Large intestine (tissue), 3 donors: ENCODE measurements at regions not wholly inside any gene's neighbourhood (a gene's known extent, or its start where the extent isn't known, plus 50 kb on each side); places are given as distances from the start of the nearest gene placed in this dataset.
"Not testable (repeated sequence)": the region's sequence is repeated elsewhere in the genome, so short reads cannot be mapped to it uniquely, and the experiment has no call there.

ENCODE experiments used
- DNase-seq, 2 donors: peaks; one replicate each; pipeline versions ENCODE4 v3.0.0 to v3.0.0-alpha.2; 2013
- H3K27ac ChIP-seq: one replicate; pipeline ENCODE4 v1.5.1; 2013; ENCODE audit warnings: low read length
- H3K27me3 ChIP-seq: 2 replicates; pipeline ENCODE4 v1.6.1; 2013; ENCODE audit warnings: low read length; ENCODE audit not compliant: control insufficient read depth, insufficient read depth
- H3K36me3 ChIP-seq: 2 replicates; pipeline ENCODE4 v1.6.1; 2013; ENCODE audit warnings: low read length; ENCODE audit not compliant: control insufficient read depth, insufficient read depth
- H3K4me1 ChIP-seq: one replicate; pipeline ENCODE4 v1.6.1; 2013; ENCODE audit warnings: low read length; ENCODE audit not compliant: control insufficient read depth, insufficient read depth
- H3K4me3 ChIP-seq: one replicate; pipeline ENCODE4 v1.5.1; 2013; ENCODE audit warnings: low read length
- H3K9me3 ChIP-seq: one replicate; pipeline ENCODE4 v1.6.1; 2013; ENCODE audit warnings: mild to moderate bottlenecking, low read depth, low read length, moderate library complexity; ENCODE audit not compliant: control insufficient read depth
- WGBS: methylation state at CpG from one replicate; pipeline ENCODE4 v1.1.5; 2013; ENCODE audit warnings: low lambda C conversion rate; ENCODE audit not compliant: insufficient coverage; 5-methylcytosine and 5-hydroxymethylcytosine counted together

DNA sequence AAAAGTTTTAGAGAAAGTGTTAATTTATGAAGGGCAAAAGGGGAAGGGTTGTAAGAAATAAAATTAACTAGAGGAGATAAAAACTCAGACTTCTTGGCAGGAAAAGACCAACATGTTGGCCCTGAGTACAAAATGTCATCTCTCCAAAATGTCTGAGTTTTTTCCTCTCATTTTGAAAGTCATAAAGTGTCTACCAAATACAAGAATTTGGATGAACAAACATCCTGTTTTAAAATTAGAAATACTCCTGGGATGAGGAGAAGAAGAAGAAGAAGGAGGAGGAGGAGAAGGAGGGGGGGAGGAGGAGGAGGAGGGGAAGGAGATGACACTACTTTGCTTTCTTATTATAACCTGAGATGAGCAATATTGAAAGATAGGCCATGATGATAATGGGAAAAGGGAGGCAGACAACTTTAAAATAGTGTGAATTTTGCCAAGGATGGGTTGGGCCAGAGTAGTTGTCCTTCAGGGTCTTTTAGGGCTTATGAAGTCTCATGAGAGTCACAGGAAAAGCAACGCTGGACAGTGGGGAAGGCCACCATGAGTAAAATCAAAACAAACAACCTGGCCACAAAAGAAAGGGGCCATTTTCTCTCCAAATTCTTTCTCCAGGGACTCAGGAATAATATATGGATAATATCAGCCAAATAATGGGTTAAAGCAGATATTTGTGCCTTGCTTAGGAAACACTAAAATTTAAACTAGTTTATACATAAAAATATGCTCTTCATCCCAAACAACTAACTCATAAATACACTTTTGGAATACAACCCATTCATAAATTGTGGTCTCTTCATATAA, 632.9 kb downstream of the EPHA3 start:
- Histone ChIP-seq H3K4me1 (no peaks in the 10 kb centered on the region), H3K27ac (no peak overlapping the region), H3K27me3 (no peaks in the 10 kb centered on the region), H3K4me3 (no peak overlapping the region), H3K9me3 (peaks cover 4% of the 10 kb centered on the region), H3K36me3 (no peaks in the 10 kb centered on the region)
- no peak for DNase-seq
- WGBS, result no CpG with 5 or more reads among the region's 1 CpG

DNA sequence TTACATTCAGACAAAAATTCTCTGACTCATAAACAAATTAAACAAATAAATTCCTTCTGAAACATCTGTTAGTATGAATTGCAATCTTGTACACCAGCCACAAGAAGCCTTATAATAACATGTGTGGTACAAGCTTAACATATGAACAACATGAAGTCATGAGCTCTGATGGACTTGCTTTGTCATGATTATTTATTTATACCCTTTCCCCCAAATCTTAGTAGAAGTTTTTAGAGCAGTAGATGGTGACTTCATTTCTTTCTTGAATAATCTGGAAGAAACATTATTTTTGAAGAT, 633.4 kb downstream of the EPHA3 start:
- no peaks in the 10 kb centered on the region for H3K36me3 ChIP-seq
- H3K9me3 ChIP-seq, result peaks cover 4% of the 10 kb centered on the region
- no peak for DNase-seq
- no peaks in the 10 kb centered on the region for H3K27me3 ChIP-seq
- no peak overlapping the region for H3K4me3 ChIP-seq
- H3K4me1 ChIP-seq, result no peaks in the 10 kb centered on the region
- H3K27ac ChIP-seq, result no peak overlapping the region

DNA sequence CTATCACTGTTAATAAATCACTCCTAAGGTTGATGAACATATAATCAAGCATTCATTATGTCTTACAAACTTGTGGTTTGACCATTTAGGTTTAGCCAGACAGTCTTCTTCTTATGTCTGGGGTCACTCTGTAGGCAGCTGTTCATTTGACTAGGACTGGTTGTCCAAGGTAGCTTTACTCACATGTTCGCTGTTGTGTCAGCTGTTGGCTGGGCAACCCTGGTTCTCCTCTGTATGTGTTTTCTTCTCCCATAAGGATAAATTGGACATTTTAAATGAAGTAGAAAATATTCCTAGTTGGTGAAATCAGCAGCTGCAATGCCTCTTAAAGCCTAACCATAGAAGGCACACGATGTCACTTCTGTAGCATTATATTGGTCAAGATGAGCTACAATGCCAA, 635.1 kb downstream of the EPHA3 start:
- no peak overlapping the region for H3K4me3 ChIP-seq
- DNase-seq, result no peak
- WGBS, result no CpG with 5 or more reads among the region's 2 CpGs
- peaks cover 4% of the 10 kb centered on the region for H3K9me3 ChIP-seq
- no peaks in the 10 kb centered on the region for H3K27me3 ChIP-seq
- no peaks in the 10 kb centered on the region for H3K36me3 ChIP-seq
- H3K4me1 ChIP-seq, result no peaks in the 10 kb centered on the region
- H3K27ac ChIP-seq, result no peak overlapping the region

GRCh38 chr3:89747541-89748278, 640.3 kb downstream of the EPHA3 start:
- no CpG with 5 or more reads among the region's 24 CpGs for WGBS

DNA sequence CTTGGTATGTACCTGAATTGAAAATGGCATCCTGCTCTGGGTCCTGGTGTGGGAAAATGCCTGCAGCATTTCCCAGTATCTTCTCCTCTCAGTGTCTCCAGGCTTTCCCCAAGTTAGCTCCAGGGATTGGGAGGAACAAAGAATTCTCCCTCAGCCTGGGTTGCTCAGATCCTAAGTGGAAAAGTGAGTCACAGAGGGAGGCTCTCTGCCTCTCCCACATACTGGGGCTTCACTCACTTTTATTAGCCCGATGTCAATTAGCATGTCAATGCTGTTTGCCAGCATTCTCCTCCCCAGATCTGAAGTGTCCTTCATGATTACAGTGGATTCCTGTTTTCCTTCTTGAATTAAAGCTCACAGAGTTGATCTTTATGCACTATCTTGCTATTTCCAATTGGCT, 655.0 kb downstream of the EPHA3 start:
- WGBS, result 80% methylated on average over 1 of the region's 1 CpG
- no peaks in the 10 kb centered on the region for H3K36me3 ChIP-seq
- H3K27ac ChIP-seq, result no peak overlapping the region
- no peak overlapping the region for H3K4me3 ChIP-seq
- H3K9me3 ChIP-seq, result peaks cover 5% of the 10 kb centered on the region
- no peaks in the 10 kb centered on the region for H3K4me1 ChIP-seq
- no peaks in the 10 kb centered on the region for H3K27me3 ChIP-seq
- DNase-seq, result no peak

More at GRCh38 chr3:89747541-89748278, 640.3 kb downstream of the EPHA3 start:
- H3K9me3 ChIP-seq, H3K4me1 ChIP-seq, H3K4me3 ChIP-seq, H3K27me3 ChIP-seq, DNase-seq, H3K27ac ChIP-seq, H3K36me3 ChIP-seq: not testable (repeated sequence)

DNA sequence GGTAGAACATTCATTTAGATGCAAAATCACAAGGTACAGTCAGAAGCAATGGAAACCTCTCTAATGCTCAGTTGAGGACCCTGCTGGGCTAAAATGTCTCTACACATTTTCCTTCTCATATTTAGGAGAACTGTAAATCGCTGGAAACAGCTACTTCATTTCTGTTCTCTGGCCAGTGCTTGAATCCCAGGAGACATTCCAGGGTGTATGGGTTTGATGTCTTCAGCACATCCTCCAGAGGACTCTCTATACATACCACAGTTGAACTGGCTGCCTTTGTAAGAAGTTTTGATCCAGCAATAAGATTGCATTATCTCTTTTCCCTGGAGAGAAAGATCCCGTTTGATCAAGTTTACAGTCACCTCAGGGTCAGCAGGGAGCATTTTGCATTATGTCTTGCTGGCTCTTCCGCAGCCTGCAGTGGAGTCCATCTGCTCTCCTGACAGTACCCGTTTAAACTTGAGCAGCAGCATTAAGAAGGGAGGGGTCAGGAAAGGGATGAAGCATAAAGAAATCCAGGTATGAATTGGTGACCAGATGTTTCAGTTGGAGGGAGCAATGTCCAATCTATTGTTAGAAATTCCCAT, 676.0 kb downstream of the EPHA3 start:
- Histone ChIP-seq H3K36me3 (no peaks in the 10 kb centered on the region), H3K4me3 (no peak overlapping the region), H3K27ac (no peak overlapping the region), H3K9me3 (no peaks in the 10 kb centered on the region), H3K4me1 (no peaks in the 10 kb centered on the region), H3K27me3 (no peaks in the 10 kb centered on the region)
- DNase-seq, result no peak
- WGBS, result no CpG with 5 or more reads among the region's 4 CpGs

- Histone ChIP-seq H3K27me3 (no peaks in the 10 kb centered on the region), H3K9me3 (no peaks in the 10 kb centered on the region), H3K27ac (no peak overlapping the region), H3K36me3 (no peaks in the 10 kb centered on the region), H3K4me3 (no peak overlapping the region), H3K4me1 (no peaks in the 10 kb centered on the region)
- peak in 1 of 2 donors; percentile 2 for DNase-seq
- 83% methylated on average over 4 of the region's 5 CpGs for WGBS
These were observed 680.1 kb downstream of the EPHA3 start for GRCh38 chr3:89787485-89787884.

GRCh38 chr3:89787979-89788378, 680.6 kb downstream of the EPHA3 start:
- no peaks in the 10 kb centered on the region for H3K27me3 ChIP-seq
- H3K36me3 ChIP-seq, result no peaks in the 10 kb centered on the region
- no peaks in the 10 kb centered on the region for H3K9me3 ChIP-seq
- no CpG with 5 or more reads among the region's 1 CpG for WGBS
- no peak for DNase-seq
- H3K4me1 ChIP-seq, result no peaks in the 10 kb centered on the region
- H3K4me3 ChIP-seq, result no peak overlapping the region
- no peak overlapping the region for H3K27ac ChIP-seq

DNA sequence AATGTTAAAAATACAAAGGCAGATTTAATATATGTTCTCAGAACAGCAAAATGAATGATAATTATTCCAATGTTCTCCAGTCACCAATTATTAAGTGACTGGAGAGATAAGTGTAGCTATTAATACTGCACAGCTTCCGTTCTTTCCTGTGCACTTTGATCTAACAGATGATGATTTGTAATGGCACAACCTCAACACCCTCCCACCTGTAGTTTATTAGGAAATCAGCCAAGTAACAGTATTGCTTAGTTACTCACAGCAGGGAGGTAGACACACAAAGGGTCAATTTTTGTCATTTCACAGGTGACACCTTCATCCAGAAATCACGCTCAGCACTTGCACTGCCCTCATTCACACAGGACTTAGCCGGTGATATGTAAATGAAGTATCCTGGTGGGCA, 688.1 kb downstream of the EPHA3 start:
- Histone ChIP-seq H3K4me1 (no peaks in the 10 kb centered on the region), H3K27ac (no peak overlapping the region), H3K4me3 (no peak overlapping the region), H3K27me3 (no peaks in the 10 kb centered on the region), H3K36me3 (no peaks in the 10 kb centered on the region), H3K9me3 (no peaks in the 10 kb centered on the region)
- DNase-seq, result no peak
- WGBS, result no CpG with 5 or more reads among the region's 3 CpGs

DNA sequence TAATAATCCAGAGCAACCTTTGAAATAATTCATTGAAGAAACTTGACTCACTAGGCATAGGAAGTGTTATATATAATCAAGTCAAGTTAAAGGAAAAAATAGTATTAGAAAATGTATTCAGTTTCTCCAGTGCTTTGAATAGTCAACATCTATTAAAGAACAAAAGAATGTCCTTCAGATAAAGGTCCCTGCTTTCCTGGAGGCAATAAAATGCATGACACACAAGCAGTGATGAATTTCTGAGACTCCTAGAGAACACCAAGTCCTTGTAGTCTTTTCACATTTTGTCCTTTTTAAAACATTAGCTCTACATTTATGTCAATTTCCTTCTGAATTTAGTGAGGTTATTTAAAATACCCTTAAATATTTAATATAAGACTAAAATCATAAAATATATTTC, 695.5 kb downstream of the EPHA3 start:
- Histone ChIP-seq H3K27me3 (no peaks in the 10 kb centered on the region), H3K9me3 (no peaks in the 10 kb centered on the region), H3K4me3 (no peak overlapping the region), H3K4me1 (no peaks in the 10 kb centered on the region), H3K27ac (no peak overlapping the region), H3K36me3 (no peaks in the 10 kb centered on the region)
- no peak for DNase-seq

- no peak overlapping the region for H3K27ac ChIP-seq
- H3K4me3 ChIP-seq, result no peak overlapping the region
- H3K36me3 ChIP-seq, result no peaks in the 10 kb centered on the region
- H3K27me3 ChIP-seq, result no peaks in the 10 kb centered on the region
- DNase-seq, result no peak
- H3K4me1 ChIP-seq, result no peaks in the 10 kb centered on the region
- WGBS, result 100% methylated on average over 1 of the region's 3 CpGs
- no peaks in the 10 kb centered on the region for H3K9me3 ChIP-seq
These were observed 696.3 kb downstream of the EPHA3 start for GRCh38 chr3:89803711-89804110.
